Stimulated activated CD4-positive, alpha-beta T cell treated with anti-CD3 and anti-CD28 coated beads, TNF-alpha, amount 100 ng/mL, for 4 hours (primary cell): ENCODE measurements at regions not wholly inside any gene's neighbourhood (a gene's known extent, or its start where the extent isn't known, plus 50 kb on each side); places are given as distances from the start of the nearest gene placed in this dataset.

Source experiments
- DNase-seq, 3 experiments: peaks; one replicate each; pipeline ENCODE4 v3.0.0-alpha.2; 2020; ENCODE audit warnings: low read depth in 3 of 3

- DNase-seq, result no peak
Measured at GRCh38 chr5:74954919-74955318, 88.7 kb upstream of the FAM169A start.

- DNase-seq, result no peak
Measured at GRCh38 chr5:74953937-74954720, 87.9 kb upstream of the FAM169A start.

GRCh38 chr5:74953554-74953936 is 87.4 kb upstream of the FAM169A start:
- no peak for DNase-seq

- no peak for DNase-seq
Measured at GRCh38 chr5:74952406-74952805, 86.2 kb upstream of the FAM169A start.

- no peak for DNase-seq
Measured at GRCh38 chr5:74951865-74952264, 85.7 kb upstream of the FAM169A start.

- DNase-seq, result no peak
Measured at GRCh38 chr5:74950836-74951515, 84.8 kb upstream of the FAM169A start.

- no peak for DNase-seq
Measured at GRCh38 chr5:74949976-74950375, 83.8 kb upstream of the FAM169A start.

- no peak for DNase-seq
Measured at GRCh38 chr5:74948031-74948546, 81.9 kb upstream of the FAM169A start.

- no peak for DNase-seq
Measured at GRCh38 chr5:74946471-74946870, 80.3 kb upstream of the FAM169A start.

GRCh38 chr5:74945561-74946165 is 79.5 kb upstream of the FAM169A start:
- DNase-seq, result no peak

GRCh38 chr5:74943905-74944304 is 77.7 kb upstream of the FAM169A start:
- no peak for DNase-seq

GRCh38 chr5:74942622-74943286 is 76.6 kb upstream of the FAM169A start:
- no peak for DNase-seq

- DNase-seq, result no peak
Measured at GRCh38 chr5:74940782-74941353, 74.7 kb upstream of the FAM169A start.

- DNase-seq, result no peak
Measured at GRCh38 chr5:74938250-74938933, 72.2 kb upstream of the FAM169A start.

GRCh38 chr5:74935752-74936091 is 69.5 kb upstream of the FAM169A start:
- DNase-seq, result no peak

- DNase-seq, result peak in 1 of 3 experiments; percentile 1
Measured at GRCh38 chr5:74934949-74935751, 69.0 kb upstream of the FAM169A start.

- no peak for DNase-seq
Measured at GRCh38 chr5:74927336-74927735, 61.1 kb upstream of the FAM169A start.

- no peak for DNase-seq
Measured at GRCh38 chr5:74919487-74919886, 53.3 kb upstream of the FAM169A start.

- no peak for DNase-seq
Measured at GRCh38 chr5:74919041-74919440, 52.9 kb upstream of the FAM169A start.

GRCh38 chr5:74918232-74918669 is 52.1 kb upstream of the FAM169A start:
- DNase-seq, result no peak
